ENCODE measurements at regions not wholly inside any gene's neighbourhood (a gene's known extent, or its start where the extent isn't known, plus 50 kb on each side); places are given as distances from the start of the nearest gene placed in this dataset.
"Not testable (repeated sequence)": the region's sequence is repeated elsewhere in the genome, so short reads cannot be mapped to it uniquely, and the experiment has no call there.

DNA sequence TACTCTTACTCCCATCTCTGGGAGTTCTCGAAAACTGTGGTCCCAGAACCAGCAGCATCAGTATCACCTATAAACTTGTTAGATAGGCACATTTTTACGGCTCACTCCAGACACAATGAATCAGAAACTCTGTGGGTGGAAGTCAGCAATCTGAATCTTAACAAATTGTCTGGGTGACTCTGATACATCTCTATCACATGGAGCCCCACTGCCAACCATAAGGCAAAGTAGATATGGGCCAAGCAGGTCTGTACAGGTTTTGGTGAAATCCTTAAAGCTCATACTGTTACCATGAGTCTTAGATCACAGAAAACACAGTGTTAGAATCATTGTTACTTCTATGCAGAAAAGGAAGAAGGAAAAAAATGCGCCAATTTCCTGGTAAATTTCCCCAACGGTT, 122.5 kb upstream of the HCCS start:
- no peak for DNase-seq (ENCODE audit: low read depth)
- TF ChIP-seq, protein P1, sequence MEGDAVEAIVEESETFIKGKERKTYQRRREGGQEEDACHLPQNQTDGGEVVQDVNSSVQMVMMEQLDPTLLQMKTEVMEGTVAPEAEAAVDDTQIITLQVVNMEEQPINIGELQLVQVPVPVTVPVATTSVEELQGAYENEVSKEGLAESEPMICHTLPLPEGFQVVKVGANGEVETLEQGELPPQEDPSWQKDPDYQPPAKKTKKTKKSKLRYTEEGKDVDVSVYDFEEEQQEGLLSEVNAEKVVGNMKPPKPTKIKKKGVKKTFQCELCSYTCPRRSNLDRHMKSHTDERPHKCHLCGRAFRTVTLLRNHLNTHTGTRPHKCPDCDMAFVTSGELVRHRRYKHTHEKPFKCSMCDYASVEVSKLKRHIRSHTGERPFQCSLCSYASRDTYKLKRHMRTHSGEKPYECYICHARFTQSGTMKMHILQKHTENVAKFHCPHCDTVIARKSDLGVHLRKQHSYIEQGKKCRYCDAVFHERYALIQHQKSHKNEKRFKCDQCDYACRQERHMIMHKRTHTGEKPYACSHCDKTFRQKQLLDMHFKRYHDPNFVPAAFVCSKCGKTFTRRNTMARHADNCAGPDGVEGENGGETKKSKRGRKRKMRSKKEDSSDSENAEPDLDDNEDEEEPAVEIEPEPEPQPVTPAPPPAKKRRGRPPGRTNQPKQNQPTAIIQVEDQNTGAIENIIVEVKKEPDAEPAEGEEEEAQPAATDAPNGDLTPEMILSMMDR (IDR thresholded peaks at IDR 0.05; ENCODE audit: insufficient read depth, low read depth, low read length, missing control alignments): no peak
- H3K4me3 ChIP-seq (ENCODE audit: low read depth, low read length): no peak overlapping the region

DNA sequence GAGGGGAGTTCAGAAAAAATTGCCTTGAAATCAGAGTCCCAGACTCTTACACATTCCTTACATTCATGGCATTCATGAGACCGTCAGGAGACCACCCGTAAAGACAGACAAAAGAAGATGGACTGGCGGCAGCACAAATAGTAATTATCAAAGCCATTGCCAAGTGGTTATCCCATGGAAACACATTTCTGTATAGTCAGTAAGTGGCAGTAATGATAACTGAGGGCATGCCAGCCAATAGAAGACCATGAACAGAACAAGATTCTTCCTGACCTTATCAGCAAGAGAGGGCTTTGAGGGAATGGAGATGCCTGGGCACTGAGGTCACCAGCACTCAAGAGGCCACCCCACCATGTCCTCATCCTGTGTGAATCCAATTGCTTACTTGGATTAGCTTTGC, 121.7 kb upstream of the HCCS start:
- H3K4me3 ChIP-seq (ENCODE audit: low read depth, low read length): no peak overlapping the region
- TF ChIP-seq, protein P1 (IDR thresholded peaks at IDR 0.05; ENCODE audit: insufficient read depth, low read depth, low read length, missing control alignments): no peak
- DNase-seq (ENCODE audit: low read depth): no peak

DNA sequence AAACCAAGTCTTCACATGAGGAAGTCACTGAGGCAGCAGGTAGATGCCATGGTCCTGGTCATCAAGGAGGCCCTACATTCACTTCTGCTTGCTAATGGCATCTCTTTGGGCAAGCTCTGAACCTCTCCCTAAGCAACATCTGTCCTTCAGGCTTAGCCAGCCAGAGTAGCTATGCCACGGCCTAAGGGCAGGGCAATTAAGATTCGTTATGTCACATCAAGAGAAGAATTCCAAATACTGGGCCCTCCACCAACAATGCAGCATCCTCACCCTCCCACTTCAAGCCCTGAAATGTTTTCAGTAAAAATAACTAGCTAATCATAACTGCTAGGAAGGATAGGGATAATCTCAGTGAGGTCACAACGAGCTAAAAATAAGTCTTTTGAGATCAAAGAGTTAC, 120.7 kb upstream of the HCCS start:
- no peak overlapping the region for H3K4me3 ChIP-seq (ENCODE audit: low read depth, low read length)
- TF ChIP-seq, protein P1 (IDR thresholded peaks at IDR 0.05; ENCODE audit: insufficient read depth, low read depth, low read length, missing control alignments): no peak
- DNase-seq (ENCODE audit: low read depth): no peak

DNA sequence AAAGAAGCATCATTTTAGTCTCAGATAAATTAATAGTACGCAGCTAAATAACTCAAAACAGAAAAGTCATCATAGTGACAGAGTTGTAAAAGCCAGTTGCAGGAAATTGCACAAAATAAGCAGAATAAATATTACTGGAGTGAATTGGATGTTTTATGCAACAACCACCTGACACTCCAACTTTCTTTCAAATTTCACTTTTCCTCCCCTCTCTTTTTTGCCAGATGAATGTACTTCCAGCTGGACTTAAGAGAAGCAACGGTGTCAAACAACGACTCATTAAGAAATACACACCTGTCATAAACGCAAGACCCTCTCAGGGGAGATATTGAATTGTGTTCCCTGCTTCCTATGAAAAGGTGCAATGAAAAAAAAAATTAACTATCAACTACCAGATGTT, 120.2 kb upstream of the HCCS start:
- no peak for DNase-seq (ENCODE audit: low read depth)
- TF ChIP-seq, protein P1 (IDR thresholded peaks at IDR 0.05; ENCODE audit: insufficient read depth, low read depth, low read length, missing control alignments): no peak
- H3K4me3 ChIP-seq (ENCODE audit: low read depth, low read length): no peak overlapping the region

DNA sequence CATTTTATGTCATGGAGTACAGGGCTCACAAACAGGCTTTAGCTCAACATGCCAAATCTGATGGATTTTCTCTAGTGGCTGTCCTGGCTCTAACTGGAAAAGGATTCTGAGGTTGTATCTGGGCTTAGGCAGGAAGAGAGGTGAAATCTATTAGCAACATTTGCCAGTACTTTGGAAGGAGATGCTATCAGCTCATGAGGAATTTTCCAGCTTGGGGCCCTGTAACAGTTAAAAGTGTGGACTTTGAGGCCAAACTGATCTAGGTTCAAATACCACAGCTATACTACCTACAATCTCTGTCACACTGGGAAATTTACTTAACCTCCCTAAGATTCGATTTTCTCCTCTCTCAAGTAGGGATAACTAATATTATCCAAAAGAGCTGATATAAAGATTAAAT, 119.0 kb upstream of the HCCS start:
- no peak overlapping the region for H3K4me3 ChIP-seq (ENCODE audit: low read depth, low read length)
- no peak for DNase-seq (ENCODE audit: low read depth)
- TF ChIP-seq, protein P1 (IDR thresholded peaks at IDR 0.05; ENCODE audit: insufficient read depth, low read depth, low read length, missing control alignments): no peak

DNA sequence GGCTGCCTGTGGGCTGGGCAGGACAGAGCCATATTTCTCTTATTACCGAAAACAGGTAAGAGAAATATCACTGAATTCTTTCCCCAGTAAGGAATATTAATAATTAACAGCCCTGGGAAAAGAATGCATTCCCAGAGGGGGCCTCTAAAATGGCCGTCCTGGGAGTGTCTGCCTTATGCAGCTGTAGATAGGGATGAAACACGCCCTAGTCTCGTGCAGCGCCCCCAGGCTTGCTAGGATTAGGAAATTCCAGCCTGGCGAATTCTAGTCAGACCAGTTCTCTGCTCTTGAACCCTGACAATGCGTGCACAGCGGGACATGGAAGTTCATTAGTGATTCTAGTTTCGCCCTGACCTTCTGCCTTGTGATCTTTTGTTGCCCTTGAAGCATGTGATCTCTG, 104.1 kb upstream of the HCCS start:
- not testable (repeated sequence) for H3K4me3 ChIP-seq (ENCODE audit: low read depth, low read length); DNase-seq (ENCODE audit: low read depth)

DNA sequence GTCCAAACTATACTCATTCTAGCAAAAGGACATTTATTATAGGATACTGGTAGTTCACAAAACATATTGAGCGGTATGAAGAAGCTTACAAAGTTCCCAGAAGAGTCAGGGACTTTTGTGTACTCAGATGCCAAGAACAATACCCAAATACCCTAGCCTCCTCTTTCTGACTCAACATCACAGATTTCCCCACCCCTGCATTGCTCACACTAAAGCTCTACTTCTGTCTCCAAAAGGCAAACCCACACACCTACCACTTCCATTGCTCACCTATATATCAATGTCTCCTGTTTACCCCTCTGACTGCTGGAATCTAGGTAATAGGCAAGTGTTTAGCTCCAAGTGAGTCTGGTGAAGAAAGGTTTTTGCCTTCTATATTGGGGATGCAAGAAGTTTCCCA, 100.7 kb upstream of the HCCS start:
- no peak overlapping the region for H3K4me3 ChIP-seq (ENCODE audit: low read depth, low read length)
- DNase-seq (ENCODE audit: low read depth): no peak
- TF ChIP-seq, protein P1 (IDR thresholded peaks at IDR 0.05; ENCODE audit: insufficient read depth, low read depth, low read length, missing control alignments): no peak

DNA sequence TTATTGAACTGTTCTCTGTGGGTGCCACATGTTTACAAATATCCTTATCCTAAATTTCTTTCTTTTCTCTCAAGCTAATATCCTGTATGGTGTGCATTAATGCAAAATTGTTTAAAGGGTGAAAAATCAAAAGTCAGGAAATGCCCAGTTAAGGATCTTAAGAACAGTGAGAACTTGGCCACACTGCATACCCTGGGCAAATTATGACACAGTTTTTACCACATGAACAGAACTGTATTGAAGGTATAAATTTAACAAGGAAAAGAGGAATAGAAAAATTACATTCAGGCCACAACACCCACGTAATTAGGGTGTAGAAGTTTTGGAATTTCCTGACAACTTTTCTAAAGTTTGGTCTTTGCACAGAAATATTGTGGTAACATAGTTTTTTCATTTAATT, 94.4 kb upstream of the HCCS start:
- no peak for DNase-seq (ENCODE audit: low read depth)
- no peak overlapping the region for H3K4me3 ChIP-seq (ENCODE audit: low read depth, low read length)
- TF ChIP-seq, protein P1 (IDR thresholded peaks at IDR 0.05; ENCODE audit: insufficient read depth, low read depth, low read length, missing control alignments): no peak

DNA sequence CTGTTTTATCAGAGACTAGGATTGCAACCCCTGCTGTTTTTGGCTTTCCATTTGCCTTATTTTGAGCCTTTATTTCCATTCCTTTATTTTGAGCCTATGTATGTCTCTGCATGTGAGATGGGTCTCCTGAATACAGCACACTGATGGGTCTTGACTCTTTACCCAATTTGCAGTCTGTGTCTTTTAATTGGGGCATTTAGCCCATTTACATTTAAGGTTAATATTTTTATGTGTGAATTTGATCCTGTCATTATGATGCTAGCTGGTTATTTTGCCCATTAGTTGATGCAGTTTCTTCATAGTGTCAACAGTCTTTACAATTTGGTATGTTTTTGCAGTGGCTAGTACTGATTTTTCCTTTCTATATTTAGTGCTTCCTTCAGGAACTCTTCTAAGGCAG, 88.5 kb upstream of the HCCS start:
- not testable (repeated sequence) for DNase-seq (ENCODE audit: low read depth); H3K4me3 ChIP-seq (ENCODE audit: low read depth, low read length)

Data from GM12865 (cell line).